PC-3 (cell line): ENCODE measurements at regions not wholly inside any gene's neighbourhood (a gene's known extent, or its start where the extent isn't known, plus 50 kb on each side); places are given as distances from the start of the nearest gene placed in this dataset.
"Not testable (repeated sequence)": the region's sequence is repeated elsewhere in the genome, so short reads cannot be mapped to it uniquely, and the experiment has no call there.

Experiments
- EZH2 ChIP-seq: fragments of 300-600 bp; sonication (generic); IDR thresholded peaks from one replicate; pipeline ENCODE4 v1.6.1; 2017; ENCODE audit warnings: antibody characterized with exemption, mild to moderate bottlenecking, low read length; ENCODE audit not compliant: unreplicated experiment
- TF ChIP-seq, protein P1 (sequence below): fragments of 300-600 bp; sonication (generic); conservative IDR thresholded peaks from 2 replicates; pipeline ENCODE4 v1.5.1; 2017; ENCODE audit warnings: antibody characterized with exemption, low read depth, mild to moderate bottlenecking, low read length

DNA sequence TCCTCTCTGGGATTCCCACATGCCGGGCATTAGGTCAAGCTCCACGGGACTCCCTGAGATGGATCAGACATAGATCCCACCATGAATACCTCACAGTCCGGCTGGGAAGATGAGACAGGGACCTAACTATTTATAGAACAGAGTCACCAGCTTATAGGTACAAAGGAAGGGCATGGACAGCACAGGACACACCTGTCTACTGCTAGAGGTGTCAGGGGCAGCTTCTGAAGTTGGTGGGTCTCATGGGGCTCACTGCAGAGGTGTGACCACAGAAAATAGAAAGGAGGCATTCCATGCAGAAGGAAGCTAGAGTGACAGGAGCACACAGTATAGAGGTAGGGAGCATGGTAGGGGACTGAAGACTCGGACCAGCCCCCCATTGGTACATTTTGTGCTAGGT, 1722.4 kb downstream of the SPATA31A7 start:
- TF ChIP-seq, protein P1, sequence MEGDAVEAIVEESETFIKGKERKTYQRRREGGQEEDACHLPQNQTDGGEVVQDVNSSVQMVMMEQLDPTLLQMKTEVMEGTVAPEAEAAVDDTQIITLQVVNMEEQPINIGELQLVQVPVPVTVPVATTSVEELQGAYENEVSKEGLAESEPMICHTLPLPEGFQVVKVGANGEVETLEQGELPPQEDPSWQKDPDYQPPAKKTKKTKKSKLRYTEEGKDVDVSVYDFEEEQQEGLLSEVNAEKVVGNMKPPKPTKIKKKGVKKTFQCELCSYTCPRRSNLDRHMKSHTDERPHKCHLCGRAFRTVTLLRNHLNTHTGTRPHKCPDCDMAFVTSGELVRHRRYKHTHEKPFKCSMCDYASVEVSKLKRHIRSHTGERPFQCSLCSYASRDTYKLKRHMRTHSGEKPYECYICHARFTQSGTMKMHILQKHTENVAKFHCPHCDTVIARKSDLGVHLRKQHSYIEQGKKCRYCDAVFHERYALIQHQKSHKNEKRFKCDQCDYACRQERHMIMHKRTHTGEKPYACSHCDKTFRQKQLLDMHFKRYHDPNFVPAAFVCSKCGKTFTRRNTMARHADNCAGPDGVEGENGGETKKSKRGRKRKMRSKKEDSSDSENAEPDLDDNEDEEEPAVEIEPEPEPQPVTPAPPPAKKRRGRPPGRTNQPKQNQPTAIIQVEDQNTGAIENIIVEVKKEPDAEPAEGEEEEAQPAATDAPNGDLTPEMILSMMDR: not testable (repeated sequence)
- not testable (repeated sequence) for TF ChIP-seq EZH2
